ENCODE measurements at regions not wholly inside any gene's neighbourhood (a gene's known extent, or its start where the extent isn't known, plus 50 kb on each side); places are given as distances from the start of the nearest gene placed in this dataset.

- no peak for TF ChIP-seq TAF1 (IDR thresholded peaks at IDR 0.05; ENCODE audit: borderline replicate concordance, low read depth, low read length)
- no peak for TF ChIP-seq POLR2AphosphoS5 (IDR thresholded peaks at IDR 0.05; ENCODE audit: low read depth, low read length)
Observed at GRCh38 chr9:111193095-111193494, 136.9 kb downstream of the OR2K2 start.

Measured in GM12892 (cell line).